ENCODE measurements at regions not wholly inside any gene's neighbourhood (a gene's known extent, or its start where the extent isn't known, plus 50 kb on each side); places are given as distances from the start of the nearest gene placed in this dataset.
"Not testable (repeated sequence)": the region's sequence is repeated elsewhere in the genome, so short reads cannot be mapped to it uniquely, and the experiment has no call there.

- no peak for DNase-seq
These were observed 202.5 kb upstream of the AHR start for GRCh38 chr7:17095931-17096330.

- DNase-seq = no peak
These were observed 200.7 kb upstream of the AHR start for GRCh38 chr7:17097668-17098297.

- DNase-seq = no peak
These were observed 199.9 kb upstream of the AHR start for GRCh38 chr7:17098515-17098914.

- DNase-seq = no peak
These were observed 199.1 kb upstream of the AHR start for GRCh38 chr7:17099083-17099973.

GRCh38 chr7:17099974-17100509 lies 198.4 kb upstream of the AHR start:
- not testable (repeated sequence) for DNase-seq

GRCh38 chr7:17101207-17101696 lies 197.2 kb upstream of the AHR start:
- DNase-seq = no peak

GRCh38 chr7:17103170-17103569 lies 195.3 kb upstream of the AHR start:
- DNase-seq = no peak

- no peak for DNase-seq
These were observed 194.5 kb upstream of the AHR start for GRCh38 chr7:17103984-17104383.

- DNase-seq = no peak
These were observed 194.0 kb upstream of the AHR start for GRCh38 chr7:17104419-17104818.

- no peak for DNase-seq
These were observed 192.8 kb upstream of the AHR start for GRCh38 chr7:17105701-17106100.

GRCh38 chr7:17108049-17108584 lies 190.3 kb upstream of the AHR start:
- DNase-seq = no peak

GRCh38 chr7:17109020-17109419 lies 189.4 kb upstream of the AHR start:
- DNase-seq = no peak

- DNase-seq = not testable (repeated sequence)
These were observed 184.7 kb upstream of the AHR start for GRCh38 chr7:17113770-17114169.

- DNase-seq = no peak
These were observed 180.0 kb upstream of the AHR start for GRCh38 chr7:17118412-17118811.

- no peak for DNase-seq
These were observed 177.7 kb upstream of the AHR start for GRCh38 chr7:17120756-17121155.

GRCh38 chr7:17121671-17122070 lies 176.8 kb upstream of the AHR start:
- no peak for DNase-seq

GRCh38 chr7:17123020-17123419 lies 175.4 kb upstream of the AHR start:
- no peak for DNase-seq

GRCh38 chr7:17126413-17127268 lies 171.8 kb upstream of the AHR start:
- DNase-seq = no peak

- DNase-seq = no peak
These were observed 169.2 kb upstream of the AHR start for GRCh38 chr7:17129218-17129617.

GRCh38 chr7:17130281-17131059 lies 168.0 kb upstream of the AHR start:
- DNase-seq = no peak

GRCh38 chr7:17131060-17131345 lies 167.4 kb upstream of the AHR start:
- no peak for DNase-seq

Measured in stimulated activated CD4-positive, alpha-beta T cell treated with anti-CD3 and anti-CD28 coated beads, Interleukin-2, amount 100 ng/mL, for 24 hours (primary cell).